HG03571 (cell line): ENCODE measurements at regions not wholly inside any gene's neighbourhood (a gene's known extent, or its start where the extent isn't known, plus 50 kb on each side); places are given as distances from the start of the nearest gene placed in this dataset.

Experiments
- ATAC-seq: cut with Tn5 transposase; IDR thresholded peaks from one replicate; pipeline ENCODE4 v1.9.1; 2021; ENCODE audit not compliant: unreplicated experiment

DNA sequence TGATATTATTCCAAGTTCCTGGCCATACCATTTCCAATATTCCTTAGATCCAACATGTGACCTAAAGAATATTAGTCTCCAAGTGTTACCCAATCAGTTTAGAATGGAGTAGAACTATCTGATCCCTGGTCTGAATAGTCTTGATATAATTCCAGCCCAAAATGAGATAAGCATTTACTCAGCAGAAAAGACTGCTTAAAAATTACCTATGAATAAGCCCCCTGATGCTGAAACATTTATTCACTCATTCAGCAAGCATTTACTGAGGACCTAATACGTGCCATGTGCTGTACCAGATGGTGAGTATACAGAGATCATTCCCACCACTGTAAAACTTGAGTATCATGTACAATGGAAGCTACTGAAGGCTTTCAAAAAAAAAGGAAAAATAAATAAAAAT is 157.0 kb downstream of the FAM114A2 start:
- ATAC-seq, result no peak

- no peak for ATAC-seq
Measured at GRCh38 chr5:153880106-153880505, 158.6 kb downstream of the FAM114A2 start.

DNA sequence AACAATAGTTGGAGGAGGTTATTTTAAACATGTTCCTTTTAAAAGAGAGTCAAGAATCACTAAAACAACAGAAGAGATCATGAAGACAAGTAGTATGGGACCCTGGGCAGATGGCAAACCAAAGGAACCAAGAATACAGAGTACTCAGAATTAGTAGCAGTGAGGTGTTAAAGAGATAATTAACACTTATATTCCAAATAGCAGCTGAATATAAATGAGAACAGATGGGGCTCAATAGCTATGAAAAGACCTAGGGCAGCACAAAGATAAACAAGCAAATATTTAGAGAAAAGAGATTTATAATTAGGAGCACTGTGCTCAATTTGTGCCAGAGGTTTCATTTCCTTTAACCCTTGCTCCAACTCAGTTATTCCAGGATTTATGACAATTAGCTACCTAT is 159.1 kb downstream of the FAM114A2 start:
- ATAC-seq, result no peak

GRCh38 chr5:153866176-153866575 is 172.5 kb downstream of the FAM114A2 start:
- no peak for ATAC-seq

GRCh38 chr5:153865016-153865415 is 173.7 kb downstream of the FAM114A2 start:
- ATAC-seq, result no peak

DNA sequence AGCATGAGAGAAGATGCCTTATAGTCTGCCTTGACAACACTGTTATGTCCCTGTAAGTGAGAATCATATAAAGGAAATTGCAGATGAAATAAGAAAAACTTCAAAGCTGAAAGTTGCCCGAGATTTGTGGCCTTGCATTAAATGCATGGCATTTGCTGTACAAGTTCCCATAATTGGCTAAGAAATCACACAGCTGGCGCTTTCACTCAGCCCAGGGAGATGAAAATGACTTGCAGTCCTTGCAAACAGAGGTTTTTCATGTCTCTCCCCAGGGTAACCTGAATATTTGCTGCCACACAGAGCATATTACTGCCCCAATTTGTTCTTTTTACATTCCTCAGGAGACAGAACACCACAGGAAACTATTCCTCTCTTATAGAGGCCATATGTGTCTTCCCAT is 174.8 kb downstream of the FAM114A2 start:
- ATAC-seq, result no peak
